ENCODE measurements at regions not wholly inside any gene's neighbourhood (a gene's known extent, or its start where the extent isn't known, plus 50 kb on each side); places are given as distances from the start of the nearest gene placed in this dataset.

- TF ChIP-seq TAF1 (IDR thresholded peaks at IDR 0.05; ENCODE audit: borderline replicate concordance, low read depth, low read length): no peak
- no peak for TF ChIP-seq POLR2AphosphoS5 (IDR thresholded peaks at IDR 0.05; ENCODE audit: low read depth, low read length)
Observed at GRCh38 chr21:16910435-16911165, 602.2 kb upstream of the CXADR start.

All from GM12892 (cell line).